Epithelial cell of proximal tubule (primary cell): ENCODE measurements at regions not wholly inside any gene's neighbourhood (a gene's known extent, or its start where the extent isn't known, plus 50 kb on each side); places are given as distances from the start of the nearest gene placed in this dataset.

Experiments
- DNase-seq: peaks from one replicate; pipeline ENCODE4 v3.0.0-alpha.2; 2011; ENCODE audit warnings: low read depth
- H3K4me3 ChIP-seq: 2 replicates; pipeline ENCODE4 v1.5.1; 2011; ENCODE audit warnings: low read depth, mild to moderate bottlenecking, low read length
- TF ChIP-seq, protein P1 (sequence below): conservative IDR thresholded peaks from 2 replicates; pipeline ENCODE4 v1.5.1; 2012; ENCODE audit warnings: low read depth, mild to moderate bottlenecking, low read length

DNA sequence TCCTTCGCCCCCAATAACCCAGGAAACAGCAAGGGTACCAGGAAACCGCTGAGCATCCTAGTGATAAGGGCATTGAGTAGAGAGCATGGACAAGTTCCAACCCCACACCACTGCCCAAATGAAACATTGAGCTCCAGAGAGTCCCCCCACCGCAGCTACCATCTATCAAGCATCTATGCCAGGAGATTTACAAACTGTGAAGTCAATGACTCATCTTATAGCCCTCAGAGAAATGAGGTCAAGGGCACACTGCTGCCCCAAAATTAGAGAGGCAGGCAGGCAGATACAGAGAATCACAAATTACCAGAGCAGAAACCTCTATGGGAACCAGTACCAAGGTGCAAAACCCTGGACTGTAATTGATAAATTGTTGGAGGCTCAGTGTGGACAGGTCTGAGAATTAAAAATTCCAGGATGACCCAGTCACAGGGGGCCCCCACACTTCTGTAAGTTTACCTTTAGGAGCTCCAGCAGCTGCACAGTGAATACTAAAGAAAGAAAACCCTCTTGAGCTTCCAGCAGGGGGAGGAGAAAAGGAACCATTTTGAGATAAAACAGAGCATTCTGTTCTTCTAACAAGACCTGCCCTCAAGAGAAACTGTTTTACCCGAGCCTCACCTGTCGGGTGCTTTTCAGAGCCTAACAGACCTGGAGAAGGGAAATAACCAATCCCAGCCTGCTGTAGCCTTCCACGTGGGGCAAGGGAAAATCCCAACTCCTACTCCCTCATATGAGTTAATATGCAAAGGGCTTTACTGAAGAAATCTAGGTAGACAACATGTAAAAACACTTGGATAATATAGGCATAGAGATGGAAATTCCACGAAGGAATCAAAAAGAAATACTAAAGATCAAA, 118.0 kb upstream of the ARID1B start:
- no peak overlapping the region for H3K4me3 ChIP-seq
- TF ChIP-seq, protein P1, sequence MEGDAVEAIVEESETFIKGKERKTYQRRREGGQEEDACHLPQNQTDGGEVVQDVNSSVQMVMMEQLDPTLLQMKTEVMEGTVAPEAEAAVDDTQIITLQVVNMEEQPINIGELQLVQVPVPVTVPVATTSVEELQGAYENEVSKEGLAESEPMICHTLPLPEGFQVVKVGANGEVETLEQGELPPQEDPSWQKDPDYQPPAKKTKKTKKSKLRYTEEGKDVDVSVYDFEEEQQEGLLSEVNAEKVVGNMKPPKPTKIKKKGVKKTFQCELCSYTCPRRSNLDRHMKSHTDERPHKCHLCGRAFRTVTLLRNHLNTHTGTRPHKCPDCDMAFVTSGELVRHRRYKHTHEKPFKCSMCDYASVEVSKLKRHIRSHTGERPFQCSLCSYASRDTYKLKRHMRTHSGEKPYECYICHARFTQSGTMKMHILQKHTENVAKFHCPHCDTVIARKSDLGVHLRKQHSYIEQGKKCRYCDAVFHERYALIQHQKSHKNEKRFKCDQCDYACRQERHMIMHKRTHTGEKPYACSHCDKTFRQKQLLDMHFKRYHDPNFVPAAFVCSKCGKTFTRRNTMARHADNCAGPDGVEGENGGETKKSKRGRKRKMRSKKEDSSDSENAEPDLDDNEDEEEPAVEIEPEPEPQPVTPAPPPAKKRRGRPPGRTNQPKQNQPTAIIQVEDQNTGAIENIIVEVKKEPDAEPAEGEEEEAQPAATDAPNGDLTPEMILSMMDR: no peak
- DNase-seq: no peak

DNA sequence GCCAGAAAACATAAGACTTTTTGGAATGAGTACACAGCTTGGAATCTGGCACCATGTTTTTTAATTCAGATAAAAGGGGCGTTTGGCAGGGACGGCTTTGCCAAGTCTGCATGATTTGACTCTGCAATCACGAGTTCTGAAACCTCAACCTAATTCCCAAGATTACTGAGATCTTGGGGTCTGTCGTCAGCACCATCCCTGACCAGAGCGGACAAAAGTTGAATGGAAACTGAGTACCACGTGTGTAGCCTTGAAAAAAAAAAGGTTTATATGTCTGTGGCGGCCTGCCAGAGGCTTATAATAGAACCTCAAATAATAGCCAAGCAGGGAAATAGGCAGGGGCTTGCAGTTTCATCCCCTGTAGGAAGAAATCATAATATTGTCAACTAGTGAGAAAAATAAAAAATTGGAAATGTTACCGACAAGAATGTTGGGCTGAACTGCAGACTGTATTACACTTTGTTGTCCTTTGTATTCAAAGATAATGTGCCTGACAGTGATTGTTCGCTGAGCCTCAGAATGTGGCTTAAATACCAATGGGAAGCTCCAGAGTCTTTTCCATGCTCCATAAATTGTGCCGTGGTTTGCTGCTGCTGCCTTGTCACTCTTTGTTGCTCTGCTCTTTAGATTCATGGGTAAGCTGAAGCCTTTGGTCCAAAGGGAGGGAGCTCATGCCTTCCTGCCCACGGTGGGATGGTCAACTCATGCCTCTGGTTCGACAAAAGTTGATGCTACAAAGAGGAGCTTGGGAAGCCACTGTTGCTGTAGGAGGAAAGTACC, 118.8 kb upstream of the ARID1B start:
- no peak for DNase-seq
- TF ChIP-seq, protein P1: no peak
- H3K4me3 ChIP-seq: no peak overlapping the region

DNA sequence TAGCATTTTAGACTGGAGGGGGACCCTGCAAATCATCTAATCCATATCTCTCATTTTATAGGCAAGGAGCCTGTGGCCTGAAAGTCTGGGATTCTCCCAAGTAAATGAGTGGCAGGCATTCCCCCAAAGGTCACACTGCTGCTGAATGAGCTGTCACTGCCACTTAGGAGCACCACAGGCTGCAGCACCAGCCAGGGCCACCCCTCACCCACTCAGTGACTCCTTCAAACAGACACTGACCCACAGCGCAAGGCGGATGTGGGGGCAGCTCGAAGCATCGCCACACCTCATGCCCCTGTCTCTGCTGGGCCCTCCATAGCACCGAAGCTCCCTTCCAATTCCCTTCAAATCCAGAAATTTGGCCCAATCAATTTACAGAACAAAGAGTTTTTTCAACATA, 119.9 kb upstream of the ARID1B start:
- DNase-seq: no peak
- TF ChIP-seq, protein P1: no peak

DNA sequence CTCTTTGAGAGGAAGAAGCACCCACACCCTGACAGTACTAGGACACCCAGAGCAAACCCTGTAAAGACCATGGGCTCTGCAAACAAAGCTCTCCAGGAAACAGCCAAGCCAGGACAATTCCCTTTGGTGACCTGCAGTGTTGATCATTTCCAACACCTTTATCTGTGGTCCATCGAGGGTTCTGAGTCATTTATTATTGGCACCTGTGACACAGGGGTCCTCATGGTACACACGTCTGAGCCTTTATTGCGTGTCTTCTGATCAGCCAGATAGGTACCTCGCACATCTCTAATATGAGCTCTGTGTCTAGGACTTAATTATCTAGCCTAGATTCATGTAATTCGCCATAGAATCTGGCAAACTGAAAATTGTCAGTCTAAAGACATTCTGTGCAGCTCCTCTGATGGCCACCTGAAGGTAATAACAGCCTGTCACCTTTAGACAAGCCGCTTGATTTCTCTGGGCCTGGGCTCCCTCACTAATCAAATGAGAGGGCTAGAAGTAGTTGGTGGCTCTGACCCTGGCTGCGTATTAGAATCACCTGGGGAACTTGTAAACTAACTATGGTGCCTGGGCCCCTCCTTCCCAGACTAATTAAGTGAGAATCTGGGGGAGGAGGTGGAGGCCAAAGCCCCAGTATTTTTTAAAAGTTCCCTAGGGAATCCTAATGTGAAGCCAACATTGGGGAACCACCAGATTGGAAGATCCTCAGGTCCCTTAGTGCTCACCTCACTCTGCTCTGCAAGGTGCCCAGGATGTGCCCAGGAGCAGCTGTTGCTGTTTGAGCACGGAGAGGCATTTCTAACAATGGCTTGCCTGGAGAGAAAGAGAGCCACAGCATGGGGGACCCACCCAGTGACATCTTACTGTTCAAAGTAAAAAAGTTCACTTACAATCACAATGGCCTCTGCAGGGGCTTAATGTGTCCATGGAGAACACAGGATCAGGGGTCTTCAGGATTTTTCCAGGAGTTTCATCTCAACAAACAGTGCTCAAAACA, 122.0 kb upstream of the ARID1B start:
- no peak overlapping the region for H3K4me3 ChIP-seq
- TF ChIP-seq, protein P1: no peak
- no peak for DNase-seq

More for the DNA sequence above, 119.9 kb upstream of the ARID1B start:
- no peak overlapping the region for H3K4me3 ChIP-seq

DNA sequence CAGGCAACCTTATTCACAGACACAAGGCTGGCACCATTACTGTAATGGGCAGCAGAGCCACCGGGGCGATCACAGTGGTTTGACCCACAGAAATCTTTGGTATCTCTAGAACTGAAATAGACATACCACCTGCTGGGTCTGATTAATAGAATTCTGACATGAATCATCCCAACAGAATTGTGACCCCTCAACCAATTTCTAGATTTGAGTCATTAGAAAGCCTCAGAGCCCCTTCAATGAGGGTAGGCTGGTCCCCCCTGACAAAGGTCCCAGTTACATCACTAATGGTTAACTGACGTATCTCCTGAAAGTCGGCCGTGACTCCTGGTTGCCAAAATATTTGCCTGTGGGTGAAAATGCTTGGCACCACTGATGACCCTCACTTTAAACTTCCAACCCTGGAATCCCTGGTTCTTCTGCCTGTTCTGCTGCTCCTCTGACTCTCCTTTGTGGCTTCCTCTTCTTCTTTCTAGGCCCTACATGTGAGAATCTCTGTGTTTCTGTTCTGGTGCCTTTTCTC, 124.9 kb upstream of the ARID1B start:
- DNase-seq: no peak
- TF ChIP-seq, protein P1: no peak

DNA sequence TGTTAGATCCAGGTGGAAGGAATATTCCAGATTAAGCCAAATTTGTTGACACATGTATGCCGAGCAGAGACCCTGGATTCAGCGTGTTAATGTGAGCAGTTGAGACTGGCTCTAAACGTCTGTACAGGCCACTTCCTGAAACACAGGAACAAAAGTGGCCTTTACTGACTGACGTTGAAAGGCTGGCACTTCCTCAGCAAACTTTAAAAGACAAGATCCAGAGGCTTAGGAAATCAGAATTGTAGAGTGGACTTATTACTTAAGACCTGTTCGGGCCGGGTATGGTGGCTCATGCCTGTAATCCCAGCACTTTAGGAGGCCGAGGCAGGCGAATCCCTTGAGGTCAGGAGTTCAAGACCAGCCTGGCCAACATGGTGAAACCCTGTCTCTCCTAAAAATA, 125.7 kb upstream of the ARID1B start:
- no peak overlapping the region for H3K4me3 ChIP-seq
- DNase-seq: no peak
- TF ChIP-seq, protein P1: no peak

More for the DNA sequence above, 124.9 kb upstream of the ARID1B start:
- H3K4me3 ChIP-seq: no peak overlapping the region
